ENCODE measurements at regions not wholly inside any gene's neighbourhood (a gene's known extent, or its start where the extent isn't known, plus 50 kb on each side); places are given as distances from the start of the nearest gene placed in this dataset.

- Mint-ChIP-seq H3K27me3 (ENCODE audit: insufficient read depth, low read depth, poor library complexity) (peaks cover 2% of the 10 kb centered on the region), H3K27ac (no peak overlapping the region), H3K9me3 (peaks cover 20% of the 10 kb centered on the region), H3K4me1 (peaks cover 4% of the 10 kb centered on the region; the same call in 1 of the 3 replicates), H3K4me3 (no peak overlapping the region), H3K36me3 (ENCODE audit: low read depth) (peaks cover 11% of the 10 kb centered on the region; the same call in 2 of the 3 replicates)
- peak; percentile 86 for ATAC-seq
- H4K20me1 ChIP-seq (replicated peaks; ENCODE audit: insufficient read depth), result no peaks in the 10 kb centered on the region
- H3K79me2 ChIP-seq (replicated peaks; ENCODE audit: insufficient read depth), result no peaks in the 10 kb centered on the region
- DNase-seq (ENCODE audit: low spot score), result peak; percentile 30
- no peak overlapping the region for H2AFZ ChIP-seq
- no peaks in the 10 kb centered on the region for H3K4me1 ChIP-seq (ENCODE audit: insufficient read depth)
- no peaks in the 10 kb centered on the region for H3K27me3 ChIP-seq (ENCODE audit: insufficient read depth)
- H3K27ac ChIP-seq (ENCODE audit: low read depth), result no peak overlapping the region
- H3F3A ChIP-seq (replicated peaks; ENCODE audit: low read depth), result no peaks in the 10 kb centered on the region
- TF ChIP-seq CTCF (conservative IDR thresholded peaks at IDR 0.05; ENCODE audit: low read depth in 2 of 2) (peak; percentile 18 to 28; a peak in 2 of 4 replicates), ZNF462 (CRISPR knock-in tag; IDR thresholded peaks at IDR 0.05) (no peak), EZH2 (IDR thresholded peaks at IDR 0.05; ENCODE audit: low read depth, unreplicated experiment) (no peak)
- no peak overlapping the region for H3K4me2 ChIP-seq
- H3K36me3 ChIP-seq (ENCODE audit: insufficient read depth), result no peaks in the 10 kb centered on the region
- H3K4me3 ChIP-seq, result no peak overlapping the region
- 0 out of 2 replicates have a peak, but pooled peaks cover 4% of the 10 kb centered on the region for H3K9me2 ChIP-seq (ENCODE audit: insufficient read depth)
Measured at GRCh38 chr4:116664198-116664597, 421.2 kb downstream of the TRAM1L1 start.

- no peaks in the 10 kb centered on the region for H3K4me1 Mint-ChIP-seq
- Histone ChIP-seq H3K4me2 (no peak overlapping the region), H3K4me1 (ENCODE audit: insufficient read depth) (no peaks in the 10 kb centered on the region), H3K36me3 (ENCODE audit: insufficient read depth) (no peaks in the 10 kb centered on the region), H3K27me3 (ENCODE audit: insufficient read depth) (no peaks in the 10 kb centered on the region), H3K79me2 (replicated peaks; ENCODE audit: insufficient read depth) (no peaks in the 10 kb centered on the region), H3K9me2 (ENCODE audit: insufficient read depth) (no peaks in the 10 kb centered on the region), H3K27ac (ENCODE audit: low read depth) (no peak overlapping the region), H3F3A (replicated peaks; ENCODE audit: low read depth) (no peaks in the 10 kb centered on the region), H2AFZ (no peak overlapping the region), H3K4me3 (no peak overlapping the region), H4K20me1 (replicated peaks; ENCODE audit: insufficient read depth) (no peaks in the 10 kb centered on the region)
- no peaks in the 10 kb centered on the region for H3K36me3 Mint-ChIP-seq (ENCODE audit: low read depth)
- ATAC-seq (no peak), DNase-seq (ENCODE audit: low spot score) (no peak)
- H3K4me3 Mint-ChIP-seq, result no peak overlapping the region
- H3K27ac Mint-ChIP-seq, result no peak overlapping the region
- H3K27me3 Mint-ChIP-seq (ENCODE audit: insufficient read depth, low read depth, poor library complexity), result no peaks in the 10 kb centered on the region
- no peaks in the 10 kb centered on the region for H3K9me3 Mint-ChIP-seq
- no peak for TF ChIP-seq REST (IDR thresholded peaks at IDR 0.05; ENCODE audit: unreplicated experiment)
- TF ChIP-seq CREB1 (CRISPR knock-in tag; IDR thresholded peaks at IDR 0.05; ENCODE audit: low read depth), result no peak
- TF ChIP-seq POLR2AphosphoS5 (IDR thresholded peaks at IDR 0.05; ENCODE audit: low read depth), result no peak
- TF ChIP-seq NANOG (IDR thresholded peaks at IDR 0.05; ENCODE audit: borderline replicate concordance), result no peak
- no peak for TF ChIP-seq JUNB (IDR thresholded peaks at IDR 0.05; ENCODE audit: unreplicated experiment)
- TF ChIP-seq EZH2phosphoT487 (IDR thresholded peaks at IDR 0.05; ENCODE audit: unreplicated experiment), result no peak
- no peak for TF ChIP-seq ZNF114 (CRISPR knock-in tag; IDR thresholded peaks at IDR 0.05)
- TF ChIP-seq ZNF331 (CRISPR knock-in tag; IDR thresholded peaks at IDR 0.05; ENCODE audit: low read depth), result no peak
Measured at GRCh38 chr4:116639070-116639577, 446.3 kb downstream of the TRAM1L1 start.

Data from GM23338 (cell line).